Hypothalamus (tissue), 51 donors: ENCODE measurements at regions not wholly inside any gene's neighbourhood (a gene's known extent, or its start where the extent isn't known, plus 50 kb on each side); places are given as distances from the start of the nearest gene placed in this dataset.
"Not testable (repeated sequence)": the region's sequence is repeated elsewhere in the genome, so short reads cannot be mapped to it uniquely, and the experiment has no call there.

Experiments used
- DNase-seq, 51 donors: peaks; one replicate each; lab custom pipeline; 2025; lab: John Stamatoyannopoulos, UW

DNA sequence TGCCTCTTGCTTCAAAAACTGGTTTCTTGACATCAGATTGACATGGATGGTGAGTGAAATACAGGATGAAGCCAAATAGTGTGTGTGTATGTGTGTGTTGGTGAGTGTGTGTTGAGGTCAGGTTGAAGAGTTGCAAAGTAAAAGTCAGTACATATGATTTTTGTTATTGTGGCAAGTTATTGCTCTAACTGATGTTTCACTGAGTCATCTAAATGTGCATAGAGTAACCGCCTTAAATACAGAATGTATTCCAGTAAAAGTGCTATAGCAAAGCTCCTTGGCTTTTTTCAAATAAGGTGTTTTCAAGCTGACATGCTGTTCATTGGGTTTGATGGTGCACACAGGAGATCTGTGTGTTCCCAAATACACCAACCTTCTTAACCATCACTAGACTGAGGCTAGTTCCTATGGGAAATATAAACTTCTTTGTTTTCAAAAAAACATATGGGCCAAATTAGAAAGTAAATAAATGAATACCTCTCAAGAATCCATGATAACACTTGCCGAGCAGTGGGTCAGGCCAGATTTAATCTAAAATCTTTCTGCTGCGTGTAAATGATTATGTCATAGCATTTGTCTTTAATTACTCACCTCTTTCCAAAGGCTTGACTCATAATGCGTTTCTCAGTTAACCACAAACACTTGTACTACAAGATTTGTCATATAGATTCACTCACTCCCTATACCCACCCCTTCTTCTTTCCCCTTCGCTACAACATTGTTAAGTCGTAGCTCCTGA lies 151.1 kb downstream of the LYPLAL1 start:
- DNase-seq: no peak

DNA sequence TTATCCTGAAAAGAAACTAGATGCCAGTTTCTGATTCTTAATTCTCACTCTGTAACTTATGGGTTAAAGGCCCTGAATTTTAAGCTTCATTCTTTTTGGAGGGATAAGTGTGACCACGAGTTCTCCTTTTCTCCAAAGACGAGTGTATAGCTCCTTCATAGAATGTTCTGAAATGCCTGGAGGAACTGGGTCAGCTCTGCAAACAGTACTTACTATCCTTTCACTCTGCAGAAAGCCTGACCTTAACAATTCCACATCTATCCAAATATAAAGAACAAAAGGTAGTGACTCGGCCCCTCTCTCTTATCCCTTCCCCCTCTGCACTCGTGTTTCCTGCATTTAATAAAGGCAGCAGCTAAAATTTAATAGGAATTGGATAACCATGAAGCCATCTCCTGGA lies 150.5 kb downstream of the LYPLAL1 start:
- DNase-seq: no peak

DNA sequence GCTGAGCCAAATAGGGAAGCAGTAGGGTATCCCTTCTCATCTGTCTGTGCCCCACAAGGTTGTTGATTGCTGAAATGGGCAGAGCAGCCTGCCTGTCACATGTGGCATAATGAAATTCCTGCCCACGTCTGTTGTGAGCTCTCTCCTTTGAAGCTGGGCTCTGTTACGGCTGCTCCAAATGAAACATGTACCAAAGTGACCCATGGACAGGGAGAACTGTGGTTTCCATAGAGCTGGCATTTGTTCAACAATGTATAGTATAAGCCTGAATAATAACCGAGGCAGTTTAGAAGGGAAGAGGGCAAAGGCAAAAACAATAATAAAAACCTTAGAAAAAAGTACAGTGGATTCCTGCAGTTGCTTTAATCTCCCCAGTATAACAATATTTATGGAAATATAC lies 149.7 kb downstream of the LYPLAL1 start:
- no peak for DNase-seq

DNA sequence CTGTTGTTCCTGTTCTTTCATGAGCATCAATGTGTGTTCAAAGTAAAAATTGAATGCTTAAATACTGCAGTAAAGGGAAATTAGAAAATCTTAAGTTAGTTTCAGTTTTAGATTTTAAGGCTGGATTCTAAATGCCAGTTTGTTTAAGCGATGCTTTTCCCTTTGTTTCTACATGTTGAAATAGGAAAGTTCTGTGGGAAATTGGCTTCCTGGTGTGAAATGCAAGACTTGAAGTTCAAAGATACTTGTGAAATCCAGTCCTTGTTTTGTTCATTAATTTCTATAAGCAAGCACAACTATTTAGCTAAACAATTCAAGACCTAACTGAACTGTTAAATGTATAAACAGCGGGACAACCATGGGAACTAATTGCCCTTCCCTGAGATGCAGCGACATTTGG lies 149.1 kb downstream of the LYPLAL1 start:
- no peak for DNase-seq

DNA sequence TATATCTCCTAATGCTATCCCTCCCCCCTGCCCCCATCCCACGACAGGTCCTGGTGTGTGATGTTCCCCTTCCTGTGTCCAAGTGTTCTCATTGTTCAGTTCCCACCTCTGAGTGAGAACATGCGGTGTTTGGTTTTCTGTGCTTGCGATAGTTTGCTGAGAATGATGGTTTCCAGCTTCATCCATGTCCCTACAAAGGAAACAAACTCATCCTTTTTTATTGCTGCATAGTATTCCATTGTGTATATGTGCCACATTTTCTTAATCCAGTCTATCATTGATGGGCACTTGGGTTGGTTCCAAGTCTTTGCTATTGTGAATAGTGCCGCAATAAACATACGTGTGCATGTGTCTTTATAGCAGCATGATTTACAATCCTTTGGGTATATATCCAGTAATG lies 146.9 kb downstream of the LYPLAL1 start:
- DNase-seq: not testable (repeated sequence)

DNA sequence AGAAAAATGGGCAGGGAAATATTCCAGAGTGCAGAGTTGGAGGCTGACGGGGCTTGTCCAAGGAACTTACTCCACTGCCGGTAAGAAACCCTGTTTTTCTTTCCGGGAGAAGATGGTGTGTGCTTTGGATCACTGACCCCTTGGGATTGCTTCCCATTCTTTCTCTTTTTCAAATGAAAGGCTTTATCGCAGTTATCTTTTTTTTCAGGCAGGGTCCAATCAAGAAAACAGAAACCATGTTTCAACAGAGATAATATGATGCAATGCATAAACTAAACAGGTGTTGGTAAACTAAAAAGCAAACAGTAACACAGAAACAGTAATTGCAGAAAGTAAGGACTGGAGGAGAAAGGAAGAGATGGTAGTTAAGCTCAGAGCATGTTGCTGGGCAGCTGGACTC lies 145.1 kb downstream of the LYPLAL1 start:
- no peak for DNase-seq

DNA sequence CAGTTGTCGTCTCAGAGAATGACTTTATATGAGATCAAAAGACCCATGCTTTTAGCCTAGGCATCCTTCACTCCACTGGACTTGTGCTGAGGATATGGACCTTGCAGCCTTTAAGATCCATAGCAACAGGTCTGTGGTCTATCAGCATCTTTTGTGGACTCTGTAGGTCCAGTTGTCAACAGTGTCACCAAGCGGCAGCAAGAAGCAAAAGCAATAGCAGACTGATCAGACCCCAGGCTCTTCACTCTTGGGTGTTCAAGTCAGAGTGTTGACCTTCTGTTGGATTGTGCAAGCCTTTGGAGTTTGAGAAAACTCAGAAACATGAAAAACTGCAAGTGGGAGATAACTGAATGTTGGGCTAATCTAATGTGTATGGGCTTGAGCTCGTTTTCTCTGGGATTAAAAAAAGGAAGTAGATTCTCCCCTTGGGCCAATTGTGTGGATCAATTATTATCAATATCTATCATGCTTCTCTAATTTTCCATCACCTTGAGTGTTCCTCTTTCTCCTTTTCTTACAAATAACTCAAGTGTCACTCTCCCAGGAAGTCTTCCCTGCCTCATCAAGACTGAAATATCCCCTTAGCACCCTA lies 144.2 kb downstream of the LYPLAL1 start:
- DNase-seq: no peak

DNA sequence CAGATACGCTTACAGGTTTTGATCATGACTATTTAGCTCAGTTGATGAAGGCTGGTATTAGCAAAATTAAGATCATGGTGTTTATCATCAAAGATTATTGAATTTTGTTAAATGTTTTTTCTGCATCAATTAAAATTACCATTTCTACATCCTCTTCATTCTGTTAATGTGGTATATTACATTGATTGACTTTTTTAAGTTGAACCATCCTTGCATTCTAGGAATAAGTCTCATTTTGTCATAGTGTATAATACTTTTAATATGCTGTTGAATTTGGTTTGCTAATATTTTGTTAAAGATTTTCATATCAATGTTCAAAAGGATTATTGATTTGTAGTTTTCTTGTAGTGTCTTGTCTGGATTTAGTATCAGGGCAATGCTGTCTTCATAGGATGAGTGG lies 142.4 kb downstream of the LYPLAL1 start:
- no peak for DNase-seq

DNA sequence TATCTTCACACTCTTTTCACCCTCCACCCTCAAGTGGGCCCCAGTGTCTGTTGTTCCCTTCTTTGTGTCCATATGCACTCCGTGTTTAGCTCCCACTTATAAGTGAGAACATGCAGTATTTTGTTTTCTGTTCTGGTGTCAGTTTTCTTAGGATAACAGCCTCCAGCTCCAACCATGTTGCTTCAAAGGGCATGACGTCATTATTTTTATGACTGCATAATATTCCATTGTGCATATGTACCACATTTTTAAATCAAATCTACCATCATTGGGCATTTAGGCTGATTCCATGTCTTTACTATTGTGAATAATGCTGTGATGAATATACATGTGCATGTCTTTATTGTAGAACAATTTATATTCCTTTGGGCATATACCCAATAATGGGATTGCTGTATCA lies 140.3 kb downstream of the LYPLAL1 start:
- DNase-seq: no peak

DNA sequence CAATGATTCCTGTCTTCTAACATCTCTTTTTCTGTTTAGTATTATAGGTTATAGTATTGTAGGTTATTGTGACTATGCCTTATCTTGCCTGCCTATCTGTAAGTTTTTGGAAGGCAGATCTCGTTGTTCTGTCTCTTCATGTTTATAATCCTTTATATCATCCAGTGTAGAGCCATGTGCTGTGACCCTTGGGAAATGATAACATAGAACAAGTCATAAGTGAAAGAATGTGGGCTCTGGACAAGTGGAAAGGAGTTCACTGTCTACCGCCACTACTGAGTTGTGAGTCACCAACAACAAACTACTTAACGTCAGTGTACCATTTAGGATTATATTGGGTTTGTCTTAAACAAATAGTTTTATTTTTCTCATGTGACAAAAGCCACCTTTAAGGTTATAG lies 139.3 kb downstream of the LYPLAL1 start:
- no peak for DNase-seq

DNA sequence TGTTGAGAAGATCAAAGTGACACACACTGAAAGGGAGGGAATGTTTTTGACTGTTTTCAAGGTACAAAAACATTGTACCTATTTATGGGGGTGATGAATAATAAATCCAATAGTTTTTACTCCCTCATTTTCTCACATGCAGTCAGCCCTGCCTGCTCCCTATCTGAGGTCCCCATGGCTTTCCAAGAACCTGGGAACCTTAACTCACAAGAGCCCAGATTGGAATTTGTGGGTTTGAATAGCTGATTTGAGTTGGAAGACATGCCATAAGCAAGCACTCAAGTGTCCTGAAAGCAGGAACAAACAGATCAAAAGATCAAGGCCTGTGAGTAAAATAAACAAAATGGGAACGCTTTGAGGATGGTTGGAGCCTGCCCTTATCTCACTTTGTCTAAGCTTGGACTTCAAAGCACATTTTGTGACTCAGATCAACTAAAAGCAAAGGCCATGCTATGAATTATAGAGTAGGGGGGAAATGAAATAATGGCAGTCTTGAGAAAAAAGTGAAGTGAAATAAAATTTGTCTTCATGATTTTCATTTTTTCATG lies 136.6 kb downstream of the LYPLAL1 start:
- DNase-seq: no peak

DNA sequence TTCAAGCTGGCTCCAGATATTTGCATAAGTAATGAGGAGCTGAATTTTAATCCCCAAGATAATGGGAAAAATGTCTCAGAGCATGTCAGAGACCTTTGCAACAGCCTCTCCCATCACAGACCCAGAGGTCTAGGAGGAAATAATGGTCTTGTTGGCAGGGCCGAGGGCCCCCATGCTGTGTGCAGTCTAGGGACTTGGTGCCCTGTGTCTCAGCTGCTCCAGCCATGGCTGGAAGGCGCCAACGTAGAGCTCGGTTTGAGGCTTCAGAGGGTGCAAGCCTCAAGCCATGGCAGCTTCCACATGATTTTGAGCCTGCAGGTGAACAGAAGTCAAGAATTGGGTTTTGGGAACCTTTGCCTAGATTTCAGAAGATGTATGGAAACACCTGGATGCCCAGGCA lies 134.7 kb downstream of the LYPLAL1 start:
- DNase-seq: no peak

DNA sequence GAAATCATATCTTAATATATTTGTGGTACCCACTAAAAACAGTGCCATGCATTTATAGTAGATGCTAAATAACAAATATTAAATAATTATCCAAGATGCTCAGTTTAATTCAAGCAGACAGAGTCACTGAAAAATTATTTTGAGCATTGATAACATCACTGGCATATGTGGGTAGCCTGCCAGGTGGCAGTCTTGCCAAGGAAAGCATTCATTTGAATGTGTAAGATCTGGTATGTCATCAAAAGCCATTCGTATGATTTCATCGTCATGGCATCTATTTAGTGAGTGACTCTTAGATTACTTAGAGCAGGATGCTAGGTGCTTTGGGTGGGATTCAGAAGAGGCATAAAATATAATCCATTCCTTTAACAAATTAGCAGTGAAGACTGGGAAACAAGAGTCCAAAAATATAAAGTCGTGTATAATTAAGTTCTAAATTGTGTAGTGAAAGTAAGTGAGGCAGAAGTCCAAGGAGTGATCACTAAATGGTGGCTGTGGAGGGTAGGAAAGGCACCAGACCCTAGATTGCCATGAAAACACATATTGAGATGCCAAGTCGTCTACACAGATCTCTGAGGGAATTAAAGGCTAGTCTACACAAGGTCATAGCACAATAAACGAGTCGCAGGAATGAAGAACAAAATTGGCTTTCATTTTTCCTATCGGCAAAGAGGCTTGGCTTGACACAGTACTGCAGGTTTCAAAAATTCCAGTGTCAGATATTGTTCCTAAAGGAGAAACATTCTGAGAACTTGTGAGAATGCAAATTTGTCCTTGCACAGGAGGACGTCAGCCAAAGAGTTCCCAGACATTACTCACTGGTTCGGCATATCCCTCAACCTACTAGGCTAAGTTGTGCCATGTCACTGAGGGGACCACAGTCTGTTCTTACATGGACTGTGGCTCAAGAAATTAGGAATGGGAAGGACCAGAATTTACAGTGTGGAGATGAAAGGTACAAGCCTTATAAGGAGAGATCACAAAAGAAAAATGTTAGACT lies 130.8 kb downstream of the LYPLAL1 start:
- no peak for DNase-seq

DNA sequence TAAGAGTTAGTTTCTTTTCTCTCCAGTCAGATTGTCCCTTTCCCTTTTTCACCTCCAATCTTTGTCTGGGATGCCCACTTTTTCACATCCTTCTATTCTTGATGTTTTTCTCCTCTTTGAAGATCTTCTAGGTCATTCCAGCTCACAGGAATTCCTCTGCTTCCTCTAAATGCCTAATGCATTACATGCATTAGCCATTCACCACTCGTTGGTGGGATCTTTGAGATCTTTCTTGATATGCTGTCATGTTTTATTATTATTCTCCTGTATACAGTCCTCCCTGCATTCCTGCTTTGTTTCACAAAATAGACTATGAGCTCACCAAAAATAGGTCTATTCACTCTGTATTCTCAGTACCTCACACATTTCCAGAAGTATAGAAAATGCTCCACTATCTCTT lies 129.0 kb downstream of the LYPLAL1 start:
- no peak for DNase-seq

DNA sequence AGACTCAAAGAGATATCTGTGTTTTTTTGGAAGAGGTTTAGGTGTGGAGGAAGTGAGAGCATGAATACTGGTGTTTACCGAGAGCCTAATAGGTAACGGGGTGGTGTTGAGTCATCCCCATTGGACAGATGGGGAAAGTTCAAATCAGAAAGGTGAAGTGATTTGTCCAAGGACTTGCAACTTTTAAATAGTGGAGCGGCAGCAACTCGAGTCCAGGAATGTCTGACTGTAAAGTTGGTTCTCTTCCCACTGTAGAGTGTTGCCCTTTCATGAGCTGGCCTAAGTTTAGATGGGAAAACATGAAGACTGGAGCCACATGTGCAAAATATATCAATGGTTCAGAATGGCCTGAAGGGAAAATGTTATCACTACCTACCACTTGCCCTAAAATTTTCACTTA lies 125.7 kb downstream of the LYPLAL1 start:
- no peak for DNase-seq

DNA sequence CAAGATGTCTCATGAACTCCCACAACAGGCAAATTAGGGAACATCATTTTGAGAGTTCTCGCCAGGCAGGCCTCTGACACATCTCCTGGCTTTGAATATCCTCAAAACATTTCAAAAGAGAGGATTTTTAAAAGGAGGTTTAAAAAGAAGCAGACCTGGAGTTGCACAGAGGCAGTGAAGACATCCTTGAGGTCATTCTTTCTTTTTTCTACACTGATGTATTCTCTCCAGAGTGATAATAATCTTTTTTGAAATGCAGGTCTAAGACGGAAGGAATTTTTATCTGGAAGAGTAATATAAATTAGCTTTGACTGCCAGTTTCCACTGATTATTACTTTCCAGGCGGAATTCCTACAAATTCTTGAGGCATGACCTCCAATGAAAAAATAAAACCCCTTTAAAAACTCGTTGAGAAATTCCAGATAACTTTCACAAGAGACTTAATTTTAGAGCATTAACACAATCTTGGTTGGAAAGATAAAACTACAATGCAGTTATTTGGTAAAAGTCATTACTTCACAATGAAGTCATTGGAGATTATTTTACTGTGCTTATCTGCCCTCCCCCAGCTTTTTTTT lies 125.0 kb downstream of the LYPLAL1 start:
- DNase-seq: no peak

DNA sequence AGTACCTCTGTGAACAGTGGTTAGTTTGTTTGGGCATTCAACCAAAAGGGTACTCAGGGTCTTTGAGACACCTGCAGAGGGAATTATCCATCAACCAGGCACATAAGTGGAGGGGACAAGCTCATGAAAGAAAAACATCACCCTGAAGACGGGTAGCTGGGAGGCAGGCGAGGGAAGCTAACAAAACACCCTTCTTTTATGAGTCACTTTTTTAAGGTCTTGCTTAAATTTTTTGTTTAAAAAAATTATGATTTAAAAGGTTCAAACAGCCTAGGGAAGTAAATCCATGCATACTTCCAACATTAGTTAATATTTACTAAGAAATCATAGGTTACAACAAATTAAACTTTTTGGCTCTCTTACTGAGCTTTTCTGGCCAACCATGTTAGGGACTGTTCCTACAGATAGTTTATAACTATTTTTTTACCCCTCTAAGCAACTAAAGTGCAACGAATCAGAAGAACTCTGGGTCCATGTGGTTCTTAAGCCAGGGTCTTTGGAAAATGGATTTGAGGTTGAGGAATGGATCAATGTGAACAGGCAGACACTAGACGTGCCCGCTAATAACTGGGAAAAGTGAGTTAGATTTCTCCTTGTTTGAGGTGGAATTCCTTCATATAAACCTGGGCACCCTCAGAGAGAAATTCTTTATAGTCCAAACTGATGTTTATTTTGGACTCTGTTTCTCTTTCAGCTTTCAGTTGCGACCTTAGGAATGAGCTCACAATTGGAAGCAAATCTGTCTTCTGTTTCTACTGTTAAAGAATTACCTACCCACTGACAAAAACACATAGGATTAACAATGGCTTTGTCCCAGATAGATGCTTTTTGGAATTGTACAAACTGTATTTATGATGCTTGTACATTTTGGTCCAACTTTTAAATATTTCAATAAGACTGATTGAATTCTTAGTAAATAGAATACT lies 123.0 kb downstream of the LYPLAL1 start:
- DNase-seq: no peak

DNA sequence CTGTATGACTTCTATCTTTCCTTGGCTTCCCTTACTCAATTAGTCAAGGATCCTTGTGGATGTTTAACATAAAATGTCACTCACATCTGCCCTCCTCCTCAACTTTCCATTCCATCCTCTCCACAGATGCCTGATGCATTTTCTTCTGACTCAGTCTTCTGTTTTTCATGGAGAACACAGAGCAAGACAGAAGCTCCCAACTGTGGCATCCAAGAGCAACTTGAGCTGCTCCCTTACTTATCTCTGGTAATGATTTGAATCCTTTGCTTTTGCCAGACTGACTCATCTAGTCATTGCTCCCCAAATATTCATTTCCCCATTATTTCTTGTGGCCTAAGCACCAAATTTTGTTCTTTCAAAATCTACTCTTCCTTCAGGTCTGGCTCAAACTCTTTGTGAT lies 120.6 kb downstream of the LYPLAL1 start:
- no peak for DNase-seq

DNA sequence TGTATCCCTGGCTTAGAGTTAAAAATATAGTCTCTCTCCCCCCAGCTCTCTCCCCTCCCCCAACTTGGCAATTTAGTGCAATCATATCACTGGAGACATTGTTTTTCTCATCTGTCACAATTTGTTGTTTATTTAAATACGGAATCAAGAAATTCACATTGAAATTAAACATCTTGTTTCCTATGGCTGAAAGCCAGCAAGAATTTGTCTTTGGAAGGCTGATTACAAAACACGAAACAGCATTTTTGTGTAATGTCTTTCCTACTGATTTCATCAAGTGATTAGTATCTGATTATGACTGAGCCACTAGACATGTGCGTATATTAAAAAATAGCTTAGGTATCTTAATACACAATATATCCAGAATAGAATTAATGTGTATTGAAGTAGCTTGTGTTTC lies 119.7 kb downstream of the LYPLAL1 start:
- no peak for DNase-seq

DNA sequence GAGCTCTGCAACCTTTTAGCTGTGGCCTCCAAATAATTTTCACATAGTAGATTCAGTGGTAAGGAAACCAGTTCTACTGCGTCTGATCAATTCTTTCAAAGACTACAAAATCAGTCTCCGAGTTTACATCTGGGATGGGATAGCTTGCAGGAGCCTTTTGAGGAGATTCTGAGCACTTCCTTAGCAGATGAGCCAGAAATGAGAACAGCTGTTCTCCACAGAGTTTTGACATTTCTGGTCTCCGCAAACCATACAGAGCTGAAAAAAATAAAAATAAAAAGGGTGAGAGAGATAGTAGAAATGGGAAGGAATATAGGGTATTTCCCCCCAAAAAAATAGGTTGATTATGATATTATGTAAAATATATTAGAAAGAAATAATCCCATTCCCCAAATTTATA lies 119.3 kb downstream of the LYPLAL1 start:
- DNase-seq: no peak
